BLaER1 (cell line): ENCODE measurements at regions not wholly inside any gene's neighbourhood (a gene's known extent, or its start where the extent isn't known, plus 50 kb on each side); places are given as distances from the start of the nearest gene placed in this dataset.

ENCODE experiments used
- H3K27ac ChIP-seq: shearing (Covaris generic); formaldehyde crosslinking; 2 replicates; pipeline ENCODE4 v1.8.1; 2022
- H3K27me3 ChIP-seq: shearing (Covaris generic); formaldehyde crosslinking; 2 replicates; pipeline ENCODE4 v1.8.1; 2022
- H3K36me3 ChIP-seq: shearing (Covaris generic); formaldehyde crosslinking; 2 replicates; pipeline ENCODE4 v1.8.1; 2022
- H3K4me1 ChIP-seq: shearing (Covaris generic); formaldehyde crosslinking; 2 replicates; pipeline ENCODE4 v1.8.1; 2022
- H3K4me2 ChIP-seq: shearing (Covaris generic); formaldehyde crosslinking; 2 replicates; pipeline ENCODE4 v1.8.1; 2022
- H3K4me3 ChIP-seq: shearing (Covaris generic); formaldehyde crosslinking; 2 replicates; pipeline ENCODE4 v1.8.1; 2022
- H3K9ac ChIP-seq: shearing (Covaris generic); formaldehyde crosslinking; 2 replicates; pipeline ENCODE4 v1.8.1; 2022
- H3K9me3 ChIP-seq: shearing (Covaris generic); formaldehyde crosslinking; 2 replicates; pipeline ENCODE4 v1.8.1; 2022
- H4K20me1 ChIP-seq: shearing (Covaris generic); formaldehyde crosslinking; 2 replicates; pipeline ENCODE4 v1.8.1; 2022
- Cebpa-rat ChIP-seq: shearing (Covaris generic); IDR thresholded peaks from 2 replicates; pipeline ENCODE4 v1.8.1; 2022

GRCh38 chr1:14080653-14081052 lies 380.7 kb downstream of the PRDM2 start:
- no peaks in the 10 kb centered on the region for H3K4me1 ChIP-seq
- no peaks in the 10 kb centered on the region for H3K9me3 ChIP-seq
- H3K27me3 ChIP-seq = no peaks in the 10 kb centered on the region
- H3K4me2 ChIP-seq = no peak overlapping the region
- no peak overlapping the region for H3K9ac ChIP-seq
- no peak for TF ChIP-seq Cebpa-rat
- H3K36me3 ChIP-seq = no peaks in the 10 kb centered on the region
- H4K20me1 ChIP-seq = no peaks in the 10 kb centered on the region
- H3K27ac ChIP-seq = no peak overlapping the region
- no peak overlapping the region for H3K4me3 ChIP-seq

GRCh38 chr1:14082331-14082730 lies 382.3 kb downstream of the PRDM2 start:
- Histone ChIP-seq H3K36me3 (no peaks in the 10 kb centered on the region), H3K4me2 (no peak overlapping the region), H3K4me1 (no peaks in the 10 kb centered on the region)

GRCh38 chr1:14083277-14083676 lies 383.3 kb downstream of the PRDM2 start:
- Histone ChIP-seq H3K27ac (no peak overlapping the region), H3K9ac (no peak overlapping the region), H3K4me1 (no peaks in the 10 kb centered on the region), H4K20me1 (no peaks in the 10 kb centered on the region), H3K9me3 (no peaks in the 10 kb centered on the region), H3K36me3 (no peaks in the 10 kb centered on the region), H3K4me2 (no peak overlapping the region), H3K27me3 (no peaks in the 10 kb centered on the region), H3K4me3 (no peak overlapping the region)
- TF ChIP-seq Cebpa-rat = no peak

More at GRCh38 chr1:14082331-14082730, 382.3 kb downstream of the PRDM2 start:
- Histone ChIP-seq H4K20me1 (no peaks in the 10 kb centered on the region), H3K4me3 (no peak overlapping the region), H3K9me3 (no peaks in the 10 kb centered on the region), H3K27ac (no peak overlapping the region), H3K27me3 (no peaks in the 10 kb centered on the region), H3K9ac (no peak overlapping the region)
- no peak for TF ChIP-seq Cebpa-rat

- H3K27ac ChIP-seq = no peak overlapping the region
- no peak overlapping the region for H3K4me2 ChIP-seq
- H3K27me3 ChIP-seq = no peaks in the 10 kb centered on the region
- no peak overlapping the region for H3K9ac ChIP-seq
- no peaks in the 10 kb centered on the region for H3K9me3 ChIP-seq
- TF ChIP-seq Cebpa-rat = no peak
- no peak overlapping the region for H3K4me3 ChIP-seq
- H3K36me3 ChIP-seq = no peaks in the 10 kb centered on the region
- H4K20me1 ChIP-seq = no peaks in the 10 kb centered on the region
- H3K4me1 ChIP-seq = no peaks in the 10 kb centered on the region
Observed at GRCh38 chr1:14083706-14084105, 383.7 kb downstream of the PRDM2 start.

- Histone ChIP-seq H4K20me1 (no peaks in the 10 kb centered on the region), H3K4me2 (no peak overlapping the region), H3K27me3 (no peaks in the 10 kb centered on the region), H3K9ac (no peak overlapping the region), H3K36me3 (no peaks in the 10 kb centered on the region), H3K27ac (no peak overlapping the region), H3K9me3 (0 out of 2 replicates have a peak, but pooled peaks cover 9% of the 10 kb centered on the region), H3K4me3 (no peak overlapping the region), H3K4me1 (no peaks in the 10 kb centered on the region)
- no peak for TF ChIP-seq Cebpa-rat
Observed at GRCh38 chr1:14090062-14090461, 390.1 kb downstream of the PRDM2 start.

- no peaks in the 10 kb centered on the region for H3K4me1 ChIP-seq
- no peak overlapping the region for H3K9ac ChIP-seq
- TF ChIP-seq Cebpa-rat = no peak
- H3K36me3 ChIP-seq = no peaks in the 10 kb centered on the region
- no peak overlapping the region for H3K4me2 ChIP-seq
- 0 out of 2 replicates have a peak, but pooled peaks cover 9% of the 10 kb centered on the region for H3K9me3 ChIP-seq
- no peak overlapping the region for H3K4me3 ChIP-seq
- no peaks in the 10 kb centered on the region for H3K27me3 ChIP-seq
- H4K20me1 ChIP-seq = no peaks in the 10 kb centered on the region
- H3K27ac ChIP-seq = no peak overlapping the region
Observed at GRCh38 chr1:14090531-14090930, 390.5 kb downstream of the PRDM2 start.

GRCh38 chr1:14094611-14095400 lies 394.8 kb downstream of the PRDM2 start:
- no peak for TF ChIP-seq Cebpa-rat
- Histone ChIP-seq H3K4me3 (no peak overlapping the region), H3K4me2 (no peak overlapping the region), H3K4me1 (no peaks in the 10 kb centered on the region), H3K27me3 (no peaks in the 10 kb centered on the region), H3K27ac (no peak overlapping the region), H3K36me3 (no peaks in the 10 kb centered on the region), H4K20me1 (no peaks in the 10 kb centered on the region), H3K9me3 (0 out of 2 replicates have a peak, but pooled peaks cover 9% of the 10 kb centered on the region), H3K9ac (no peak overlapping the region)

GRCh38 chr1:14098294-14098913 lies 398.4 kb downstream of the PRDM2 start:
- Histone ChIP-seq H3K4me3 (no peak overlapping the region), H3K27me3 (no peaks in the 10 kb centered on the region), H3K9me3 (no peaks in the 10 kb centered on the region), H3K4me2 (no peak overlapping the region), H4K20me1 (no peaks in the 10 kb centered on the region), H3K27ac (no peak overlapping the region), H3K4me1 (no peaks in the 10 kb centered on the region), H3K9ac (no peak overlapping the region), H3K36me3 (no peaks in the 10 kb centered on the region)
- no peak for TF ChIP-seq Cebpa-rat

- H4K20me1 ChIP-seq = no peaks in the 10 kb centered on the region
- H3K4me2 ChIP-seq = no peak overlapping the region
- no peaks in the 10 kb centered on the region for H3K27me3 ChIP-seq
- H3K9me3 ChIP-seq = no peaks in the 10 kb centered on the region
- no peak for TF ChIP-seq Cebpa-rat
- H3K9ac ChIP-seq = no peak overlapping the region
- no peak overlapping the region for H3K4me3 ChIP-seq
- H3K36me3 ChIP-seq = no peaks in the 10 kb centered on the region
- no peaks in the 10 kb centered on the region for H3K4me1 ChIP-seq
- no peak overlapping the region for H3K27ac ChIP-seq
Observed at GRCh38 chr1:14100444-14100843, 400.5 kb downstream of the PRDM2 start.

- no peak for TF ChIP-seq Cebpa-rat
- Histone ChIP-seq H4K20me1 (no peaks in the 10 kb centered on the region), H3K9me3 (no peaks in the 10 kb centered on the region), H3K9ac (no peak overlapping the region), H3K27me3 (no peaks in the 10 kb centered on the region), H3K36me3 (no peaks in the 10 kb centered on the region), H3K4me1 (peaks cover under 1% of the 10 kb centered on the region), H3K4me2 (no peak overlapping the region), H3K27ac (no peak overlapping the region), H3K4me3 (no peak overlapping the region)
Observed at GRCh38 chr1:14100919-14101318, 400.9 kb downstream of the PRDM2 start.
